Stimulated activated CD4-positive, alpha-beta T cell treated with anti-CD3 and anti-CD28 coated beads, Interleukin-1b, Interleukin-23, amount 100 ng/mL, for 48 hours (primary cell): ENCODE measurements at regions not wholly inside any gene's neighbourhood (a gene's known extent, or its start where the extent isn't known, plus 50 kb on each side); places are given as distances from the start of the nearest gene placed in this dataset.

Source experiments
- DNase-seq: peaks from one replicate; pipeline ENCODE4 v3.0.0-alpha.2; 2020

DNA sequence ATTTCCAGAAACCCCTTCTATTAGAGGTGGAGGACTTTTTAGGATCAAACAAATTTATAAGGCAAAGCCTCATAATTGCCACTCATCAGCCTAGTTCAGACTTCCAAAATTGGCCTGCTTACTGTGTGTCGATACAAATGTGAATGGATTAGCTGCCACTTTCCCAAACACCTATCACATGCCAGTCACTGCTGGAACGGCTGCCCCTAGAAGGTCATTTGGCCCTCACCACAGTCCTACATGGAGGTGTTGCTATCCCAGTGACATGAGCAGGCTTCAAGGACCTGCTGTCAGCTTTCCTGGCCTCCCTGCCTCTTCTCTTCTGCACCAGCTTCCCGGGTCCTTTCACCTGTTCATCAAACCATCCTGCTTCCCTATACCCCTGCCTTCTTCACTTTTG is 279.2 kb upstream of the SKOR2 start:
- no peak for DNase-seq

DNA sequence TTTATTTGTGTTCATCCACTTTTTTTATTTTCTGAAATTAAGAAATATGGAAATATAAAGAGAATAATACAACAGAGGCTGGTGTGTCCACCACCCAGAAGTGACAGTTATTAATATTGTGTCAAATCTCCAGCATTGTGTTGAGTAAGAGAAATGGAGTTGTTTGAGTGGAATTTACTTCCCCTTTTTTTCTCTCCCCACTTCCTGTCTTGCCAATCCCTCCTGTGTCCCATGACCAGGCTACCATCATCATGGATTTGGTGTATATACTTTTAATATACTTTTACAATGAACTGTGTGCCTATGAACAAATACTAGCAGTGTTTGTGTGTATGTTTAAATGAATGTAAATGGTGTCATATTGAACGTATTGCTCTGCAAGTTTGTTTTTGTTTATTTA is 276.9 kb upstream of the SKOR2 start:
- no peak for DNase-seq

DNA sequence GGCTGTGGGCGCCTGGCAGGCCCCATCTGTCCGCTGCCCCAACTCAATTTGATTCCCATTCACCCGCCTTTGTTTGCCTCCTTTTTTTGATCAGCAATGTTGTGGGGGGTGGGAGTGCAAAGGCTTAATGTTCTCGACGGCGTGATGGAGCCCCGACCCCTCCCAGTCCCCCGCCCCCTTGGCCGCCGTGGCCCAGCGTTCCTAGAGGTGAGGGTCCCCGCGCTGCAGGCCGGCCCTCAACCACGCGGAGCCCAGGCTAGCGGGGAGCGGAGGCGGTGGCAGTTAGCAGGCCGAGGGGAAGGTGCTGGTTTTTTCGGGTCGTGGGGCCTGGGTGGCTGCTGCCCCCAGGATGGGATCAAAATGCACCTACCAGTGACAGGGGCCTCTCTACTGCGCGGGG is 274.7 kb upstream of the SKOR2 start:
- no peak for DNase-seq

DNA sequence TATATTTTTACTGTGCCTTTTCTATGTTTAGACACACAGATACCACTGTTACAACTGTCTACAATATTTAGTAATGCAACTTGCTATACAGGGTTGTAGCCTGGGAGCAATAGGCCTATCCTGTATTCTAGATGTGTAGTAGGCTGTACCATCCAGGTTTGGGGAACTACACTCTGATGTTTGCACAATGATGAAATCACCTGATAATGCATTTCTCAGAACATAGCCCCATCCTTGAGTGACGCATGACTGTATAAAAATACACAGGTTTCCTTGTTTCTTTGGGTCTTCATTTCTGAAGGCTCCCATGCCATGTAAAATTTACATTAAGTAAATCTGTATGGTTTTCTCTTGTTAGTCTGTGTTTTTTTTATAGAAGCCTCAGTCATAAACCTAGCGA is 270.9 kb upstream of the SKOR2 start:
- DNase-seq = no peak

DNA sequence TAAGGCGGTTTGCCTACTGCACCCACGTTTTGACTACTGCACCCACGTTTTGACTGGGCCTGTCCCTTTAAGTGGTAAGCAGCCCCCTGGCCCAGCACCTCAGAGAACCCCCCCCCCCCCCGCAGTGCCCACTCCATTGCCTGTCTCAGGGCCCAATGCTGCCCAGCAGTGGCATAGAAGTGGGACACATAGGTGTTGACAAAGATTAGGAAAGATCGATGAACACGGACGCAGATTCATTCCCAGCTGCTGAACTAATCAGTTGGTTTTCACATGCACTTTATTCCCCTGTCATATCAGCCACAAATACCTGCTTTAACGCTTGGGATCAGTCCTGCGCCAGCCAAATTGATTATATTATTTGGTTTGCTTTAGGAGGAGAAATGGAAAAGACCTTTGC is 268.8 kb upstream of the SKOR2 start:
- DNase-seq = no peak

DNA sequence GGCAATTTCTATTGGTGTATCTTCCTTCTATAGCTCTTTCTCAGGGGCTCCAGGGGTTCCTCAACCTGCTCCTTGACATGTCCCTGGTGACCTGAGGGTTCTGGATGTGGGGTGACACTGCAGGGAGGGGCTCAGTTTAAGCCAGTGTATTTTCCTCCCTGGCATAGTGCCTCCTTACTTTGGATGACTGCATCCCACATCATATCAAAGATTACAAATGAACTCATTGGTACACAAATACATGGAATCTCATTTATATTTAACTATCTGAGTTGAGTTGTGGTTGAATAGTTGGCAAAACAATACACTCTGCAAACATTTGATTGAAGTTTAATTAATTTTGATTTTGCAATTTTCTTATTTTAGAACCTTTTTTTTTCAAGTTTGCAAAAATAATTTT is 268.2 kb upstream of the SKOR2 start:
- DNase-seq = no peak

DNA sequence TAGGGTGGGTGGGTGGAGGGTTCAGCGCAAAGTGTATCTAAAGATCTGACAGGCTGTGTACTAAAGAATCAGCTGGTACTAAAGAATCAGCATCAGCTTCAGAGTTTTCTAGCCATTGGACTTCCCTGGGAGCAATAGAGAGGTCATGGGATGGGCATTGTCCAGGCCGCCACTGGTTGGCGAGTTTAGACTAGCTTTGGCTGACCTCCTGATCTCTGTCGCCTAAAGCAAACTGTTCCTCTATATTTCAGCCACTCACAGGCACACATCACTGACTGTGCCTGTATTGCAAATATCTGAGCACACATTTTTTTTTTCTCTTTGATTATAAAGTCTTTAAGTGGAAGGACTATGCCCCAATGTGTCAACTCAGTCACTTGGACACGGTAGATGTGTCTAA is 267.8 kb upstream of the SKOR2 start:
- no peak for DNase-seq

DNA sequence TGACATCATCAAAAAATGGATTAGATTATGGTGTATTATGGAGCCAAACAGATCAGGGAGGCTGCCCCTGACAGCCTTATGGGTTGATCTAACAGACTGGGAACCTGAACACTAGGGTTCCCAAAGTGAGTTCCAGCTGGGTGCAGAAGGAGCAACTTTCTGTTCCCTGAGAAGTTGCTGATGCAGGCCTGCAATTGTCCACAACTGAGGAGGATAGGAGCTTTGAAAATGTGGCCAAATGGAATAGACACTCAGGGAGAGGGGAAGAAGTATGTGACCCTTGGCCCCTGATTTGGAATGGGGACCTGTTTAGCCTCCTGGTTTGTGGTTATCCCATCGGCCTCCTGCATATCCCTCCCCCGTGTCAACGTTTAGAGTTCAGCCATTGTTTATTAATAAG is 262.2 kb upstream of the SKOR2 start:
- no peak for DNase-seq

DNA sequence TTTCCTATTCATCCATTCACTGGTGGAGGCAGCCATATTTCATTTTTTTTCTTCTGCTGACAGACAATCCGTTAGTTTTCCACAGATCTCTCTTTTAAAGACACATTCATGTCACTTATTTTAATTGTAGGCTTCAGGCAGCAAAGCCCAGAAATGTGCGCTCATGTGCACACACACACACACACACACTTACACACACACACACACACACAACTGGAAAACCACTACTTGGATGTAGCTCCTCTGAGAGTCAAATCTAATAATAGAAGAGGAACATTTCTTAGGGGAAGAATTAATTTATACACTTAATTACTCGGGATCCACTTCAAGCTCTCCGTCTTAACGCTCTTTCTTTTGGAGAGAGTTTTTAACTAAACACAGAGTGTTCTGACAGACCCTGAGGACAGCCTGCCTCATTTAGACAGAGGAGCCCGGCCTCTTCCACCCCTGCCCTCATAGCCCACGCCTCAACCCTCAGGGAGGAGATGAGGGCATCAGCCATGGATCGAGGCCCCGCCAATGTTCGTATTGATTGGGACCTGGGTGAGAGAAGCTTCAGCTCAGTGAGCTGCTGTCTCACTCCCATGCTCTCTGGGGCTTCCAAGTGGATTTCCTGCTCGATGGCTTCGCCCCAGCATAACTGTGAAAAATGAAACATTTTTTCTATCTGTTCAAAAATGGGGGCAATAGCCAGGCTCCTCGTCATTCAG is 261.4 kb upstream of the SKOR2 start:
- DNase-seq = no peak

DNA sequence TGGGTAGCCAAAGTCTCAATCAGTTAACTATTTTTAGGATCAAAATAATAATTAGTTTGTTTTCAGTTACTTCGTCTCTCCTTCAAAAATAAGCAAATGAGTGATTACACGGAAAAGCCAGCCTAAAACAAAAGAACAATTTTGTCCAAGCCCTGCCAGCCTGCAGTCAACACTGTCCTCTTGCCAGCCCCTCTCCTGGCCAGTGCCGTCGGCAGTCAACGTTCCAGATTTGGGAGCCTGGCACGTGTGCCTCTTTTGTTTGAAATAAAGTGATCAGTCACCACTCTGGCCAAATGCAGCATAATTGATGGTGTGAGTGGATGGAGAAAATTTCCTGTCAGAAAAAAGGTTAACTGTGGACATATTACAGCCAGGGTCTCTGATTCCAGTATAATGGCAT is 260.6 kb upstream of the SKOR2 start:
- no peak for DNase-seq

DNA sequence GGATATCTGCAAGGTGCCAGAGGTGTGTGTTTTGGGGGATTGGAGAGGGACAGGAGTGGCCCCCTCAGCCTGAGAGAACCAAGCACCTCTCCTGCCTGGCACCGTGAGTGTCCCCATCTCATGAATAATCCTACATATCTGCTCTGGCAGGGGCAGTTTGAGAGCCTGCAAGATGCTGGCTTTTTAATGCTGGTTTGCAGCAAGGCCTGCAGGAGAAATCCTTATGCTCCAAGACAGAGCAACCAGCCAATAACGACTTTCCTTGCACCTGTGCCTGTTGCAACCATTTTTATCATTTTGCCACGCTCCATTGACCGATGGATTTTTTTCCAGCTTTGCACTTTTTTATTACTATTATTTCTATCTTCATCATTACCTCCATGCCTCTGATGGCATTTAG is 259.4 kb upstream of the SKOR2 start:
- DNase-seq = no peak

DNA sequence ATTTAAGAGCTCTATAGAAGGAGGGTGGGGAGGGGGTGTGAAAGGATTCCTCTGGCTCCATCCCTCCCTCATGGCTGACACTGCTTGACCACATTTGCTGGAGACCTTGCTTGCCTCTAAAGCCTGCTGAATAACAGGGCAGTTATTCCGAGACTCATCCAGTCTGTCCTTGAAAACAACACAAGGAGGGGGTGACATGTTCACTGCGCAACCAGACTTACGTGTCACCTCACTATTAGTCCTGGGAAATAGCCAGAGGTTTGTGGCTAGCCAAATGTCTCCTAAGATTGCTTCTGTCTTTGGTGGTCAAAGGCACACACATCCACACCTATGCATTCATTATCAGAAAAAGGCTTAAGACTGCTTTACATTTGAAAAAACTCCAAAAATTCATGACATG is 256.2 kb upstream of the SKOR2 start:
- DNase-seq = no peak

DNA sequence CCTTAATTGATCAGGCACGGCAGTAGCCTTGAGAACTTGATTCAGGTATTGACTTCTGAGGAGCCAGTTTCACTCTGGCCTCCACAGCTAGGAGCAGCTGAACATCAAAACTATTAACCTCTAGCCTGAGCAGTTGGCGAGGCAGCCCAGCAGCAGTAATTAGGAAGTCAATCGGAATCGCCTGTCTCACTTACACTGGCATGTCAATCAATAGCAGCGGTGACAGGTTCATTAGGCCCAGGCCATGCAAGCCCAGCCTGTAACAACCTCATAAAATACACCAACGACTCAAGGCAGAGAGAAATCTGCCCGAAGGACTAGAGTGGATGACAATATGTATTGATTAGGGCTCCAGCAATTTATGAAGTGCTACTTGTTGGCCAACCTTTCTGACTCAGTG is 255.4 kb upstream of the SKOR2 start:
- DNase-seq = no peak

DNA sequence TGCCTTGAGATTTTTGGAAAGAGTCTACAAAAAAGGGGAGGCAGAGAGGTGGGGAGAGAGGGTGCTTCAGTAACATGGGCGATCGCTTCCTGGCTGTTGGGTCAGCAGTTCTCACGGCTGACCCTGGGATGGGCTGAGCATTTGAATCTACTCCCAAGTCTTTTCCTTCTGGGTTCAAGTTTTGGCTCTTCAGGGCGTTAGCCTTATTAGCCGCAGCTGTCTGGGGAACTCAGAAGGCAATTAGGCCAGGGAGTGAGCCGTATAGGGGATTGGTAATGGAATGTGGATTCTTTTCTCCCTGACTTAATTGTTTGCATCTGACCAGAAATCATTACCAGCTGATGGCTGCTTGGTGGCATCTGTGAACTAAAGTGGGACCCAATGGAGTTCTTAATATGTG is 250.5 kb upstream of the SKOR2 start:
- no peak for DNase-seq

DNA sequence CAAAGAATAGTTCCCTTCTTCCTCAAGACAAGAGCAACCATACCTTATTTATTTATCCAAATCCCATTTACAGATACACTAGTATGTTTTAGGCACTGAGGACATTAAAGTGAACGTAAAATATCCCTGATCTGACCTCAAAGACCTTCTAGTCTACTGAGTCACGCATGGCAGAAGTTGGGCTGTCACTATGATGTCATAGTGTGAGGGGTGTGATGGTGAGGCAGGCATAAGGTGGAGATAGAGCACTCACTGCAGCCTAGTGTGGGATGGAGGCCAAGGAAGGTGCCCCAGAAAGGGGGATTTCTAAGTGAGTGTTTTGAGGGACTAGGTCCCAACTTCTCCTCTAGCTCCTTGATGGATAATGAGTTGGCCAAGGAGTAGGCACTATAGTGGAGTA is 249.5 kb upstream of the SKOR2 start:
- DNase-seq = no peak

DNA sequence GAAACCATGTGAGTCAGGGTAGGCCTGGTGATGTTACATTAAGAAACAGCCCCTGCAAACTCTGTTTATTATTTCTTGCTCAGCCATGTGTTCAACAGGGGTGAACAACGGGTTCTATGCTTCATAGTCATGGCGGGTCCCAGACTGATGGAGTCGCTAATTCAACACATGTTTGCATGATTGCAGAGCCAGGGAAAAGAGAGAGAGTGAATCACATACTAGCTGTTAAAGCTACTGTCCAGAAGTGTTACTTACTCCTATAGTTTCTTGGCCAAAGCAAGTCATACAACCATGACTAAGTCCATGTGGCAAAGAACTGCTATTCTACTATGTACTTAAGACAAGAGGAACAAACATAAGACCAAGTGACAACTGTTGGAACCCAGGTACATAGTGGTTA is 241.2 kb upstream of the SKOR2 start:
- no peak for DNase-seq

DNA sequence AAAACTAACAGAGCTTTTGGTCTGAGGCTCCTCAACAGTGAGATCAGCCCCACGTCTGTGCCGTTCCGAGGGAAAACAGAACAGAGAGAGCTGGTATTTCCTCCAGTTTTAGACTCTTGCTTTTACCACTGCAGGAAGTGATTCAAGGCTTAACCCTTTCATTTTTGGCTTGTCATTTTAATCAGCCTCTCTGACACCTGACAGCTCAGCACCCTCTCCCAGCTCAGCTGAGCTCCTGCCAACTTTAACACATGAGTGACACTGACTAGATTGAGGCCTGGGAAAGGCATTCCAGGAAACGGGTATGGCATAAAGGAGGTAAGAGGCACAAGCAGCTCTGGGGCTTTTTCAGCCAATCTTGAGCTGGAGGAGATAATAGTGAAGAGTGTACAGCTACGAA is 239.4 kb upstream of the SKOR2 start:
- no peak for DNase-seq

DNA sequence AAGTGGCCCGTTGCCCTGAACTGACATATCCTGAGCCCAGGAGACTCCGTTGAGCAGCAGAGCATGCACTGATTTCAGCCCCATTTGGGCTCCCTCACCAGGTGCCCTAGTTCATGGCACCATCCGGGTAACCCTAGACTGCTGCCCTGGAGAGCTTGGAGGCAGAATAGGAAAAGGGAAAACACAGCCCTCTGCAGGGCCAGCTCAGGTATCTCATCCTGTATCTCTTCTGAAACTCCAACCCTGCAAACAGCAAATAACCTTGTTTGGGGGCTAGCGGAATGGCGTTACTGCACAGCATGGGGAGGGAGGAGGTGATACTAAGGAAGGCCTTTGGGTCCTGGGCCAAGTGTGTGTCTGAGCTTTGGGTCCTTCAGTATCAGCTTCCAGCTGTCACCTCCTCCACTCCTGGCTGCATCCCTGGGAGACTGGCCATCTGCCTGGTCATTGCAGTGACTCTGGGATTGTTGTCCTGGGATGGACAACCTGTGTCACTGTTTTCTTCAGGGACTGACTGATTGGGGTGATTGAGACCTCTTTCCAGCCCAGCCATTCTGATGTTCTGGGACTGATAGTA is 233.8 kb upstream of the SKOR2 start:
- no peak for DNase-seq

DNA sequence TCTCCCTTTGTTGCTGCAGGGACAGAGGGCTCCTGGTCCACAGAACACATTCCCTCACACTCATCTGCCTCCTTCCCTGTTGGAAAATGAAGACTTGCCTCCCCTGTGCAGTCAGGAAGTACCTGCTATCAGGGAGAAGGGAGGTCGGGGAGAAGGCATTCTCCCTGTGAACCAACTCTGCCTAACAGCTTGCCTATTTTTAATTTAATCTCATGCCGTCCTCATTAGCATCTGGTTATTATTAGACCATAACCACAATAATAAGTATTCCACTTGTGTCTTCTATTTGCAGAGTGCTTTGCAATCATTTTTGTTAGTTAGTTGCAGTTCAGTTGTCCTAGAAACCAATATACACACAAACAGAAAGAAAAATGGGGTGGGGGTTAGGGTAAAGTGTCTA is 232.6 kb upstream of the SKOR2 start:
- no peak for DNase-seq

DNA sequence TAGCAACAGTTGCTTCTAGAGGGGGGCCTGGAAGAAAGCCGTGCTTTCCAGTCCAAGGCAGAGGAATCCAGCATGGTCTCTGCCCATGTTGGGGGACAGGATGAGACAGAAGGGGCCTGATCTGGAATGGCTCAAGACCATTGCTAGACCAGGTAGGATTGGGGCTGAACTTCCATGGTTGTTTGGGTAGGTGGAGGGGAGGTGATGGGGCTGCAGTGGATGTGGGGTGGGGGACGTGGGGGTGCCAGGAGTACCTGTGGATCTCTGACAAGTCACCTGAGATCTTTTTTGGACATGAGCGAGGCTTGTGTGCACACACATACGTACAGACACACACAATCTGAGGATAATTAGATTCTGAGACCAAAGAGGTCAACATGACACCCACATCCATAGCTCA is 228.7 kb upstream of the SKOR2 start:
- DNase-seq = no peak

DNA sequence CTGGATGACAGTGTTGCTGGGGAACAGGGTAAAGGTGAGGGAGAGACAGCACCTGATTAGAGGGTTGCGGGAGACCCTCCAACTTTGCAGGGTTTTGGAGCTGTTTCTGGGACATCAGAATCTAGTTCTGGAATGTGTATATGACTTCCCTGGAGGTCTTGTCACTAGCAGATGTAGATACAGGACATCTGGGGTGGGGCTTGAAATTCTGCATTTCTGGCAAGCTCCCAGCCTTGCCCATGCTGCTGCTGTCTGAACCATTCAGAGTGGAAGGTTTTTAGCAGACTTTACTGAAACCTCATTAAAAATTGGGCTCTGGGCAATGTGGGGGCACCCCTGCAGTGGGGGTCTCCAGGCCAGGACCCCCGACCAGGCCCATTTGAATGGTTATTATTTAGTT is 220.3 kb upstream of the SKOR2 start:
- DNase-seq = no peak

DNA sequence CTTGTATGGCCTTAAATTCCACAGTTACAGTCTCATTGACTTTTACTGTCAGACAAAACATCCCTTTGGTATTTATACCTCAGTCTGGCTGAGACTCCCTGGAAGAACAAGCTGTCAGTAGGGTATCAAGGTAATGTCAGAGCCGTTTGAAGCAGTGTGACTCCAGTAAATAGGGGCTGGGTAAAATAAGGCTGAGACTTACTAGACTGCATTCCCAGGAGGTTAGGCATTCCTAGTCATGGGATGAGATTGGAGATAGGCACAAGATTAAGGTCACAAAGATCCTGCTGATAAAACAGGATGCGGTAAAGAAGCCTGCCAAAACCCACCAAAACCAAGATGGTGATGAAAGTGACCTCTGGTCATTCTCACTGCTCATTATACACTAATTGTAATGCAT is 219.5 kb upstream of the SKOR2 start:
- no peak for DNase-seq

DNA sequence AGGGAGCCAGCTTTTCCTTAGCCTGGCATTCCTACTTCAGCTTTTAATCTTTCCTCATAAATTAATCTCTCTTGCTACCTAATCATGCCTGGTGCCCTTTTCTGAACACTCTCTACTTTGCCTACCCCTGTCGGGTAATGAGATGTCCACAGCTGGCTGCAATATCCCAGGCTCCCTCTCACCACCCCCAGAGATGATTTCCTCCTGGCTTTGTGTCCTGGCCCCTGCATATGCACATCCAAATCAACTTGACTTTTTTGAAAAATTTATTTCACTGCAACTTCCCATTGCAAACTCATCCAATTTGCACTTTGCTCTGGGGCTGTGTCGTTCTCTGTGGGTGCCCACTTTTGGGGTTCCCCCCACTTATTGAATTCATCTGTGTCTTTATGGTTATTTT is 218.1 kb upstream of the SKOR2 start:
- DNase-seq = no peak

DNA sequence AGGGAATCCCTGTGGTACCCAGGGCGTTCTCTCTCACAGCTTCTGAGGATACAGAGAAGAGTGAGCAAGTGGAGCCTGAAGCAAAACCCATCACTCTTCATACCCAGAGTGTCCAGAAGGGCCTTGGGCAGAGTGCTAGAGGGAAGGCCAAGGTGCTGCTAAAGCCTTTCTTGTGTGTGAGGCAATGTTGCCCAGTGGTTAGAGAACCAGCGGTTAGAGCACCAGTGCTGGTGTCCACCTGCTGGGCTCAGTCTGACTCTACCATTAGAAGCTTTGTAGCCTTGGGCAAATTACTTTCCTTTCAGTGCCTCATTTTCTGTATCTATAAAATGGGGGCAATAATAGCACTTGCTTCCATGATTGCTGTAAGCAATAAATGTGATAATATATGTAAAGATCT is 210.5 kb upstream of the SKOR2 start:
- DNase-seq = no peak

DNA sequence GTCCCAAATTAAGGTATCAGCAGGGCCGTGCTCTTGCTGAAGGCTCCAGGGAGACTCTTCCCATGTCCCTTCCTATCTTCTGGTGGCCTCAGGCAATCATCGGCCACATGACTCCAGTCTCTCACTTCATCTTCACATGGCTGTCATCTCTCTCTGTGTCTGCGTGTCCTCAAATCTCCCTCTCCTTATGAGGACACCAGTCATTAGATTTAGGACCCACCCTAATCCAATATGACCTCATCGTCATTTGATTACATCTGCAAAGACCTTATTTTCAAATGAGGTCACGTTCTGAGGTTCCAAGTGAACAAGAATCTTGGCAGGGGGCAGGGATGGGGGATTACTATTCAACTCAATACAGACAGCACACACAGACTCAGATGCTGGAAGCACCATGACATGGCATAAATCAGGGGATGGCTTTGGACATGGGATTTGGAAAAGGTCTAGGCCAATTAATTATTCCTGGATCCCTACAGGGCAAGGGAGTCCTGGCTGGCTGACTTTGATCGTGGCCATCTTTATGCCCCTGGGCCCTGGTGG is 210.0 kb upstream of the SKOR2 start:
- no peak for DNase-seq
